ENCODE measurements at regions not wholly inside any gene's neighbourhood (a gene's known extent, or its start where the extent isn't known, plus 50 kb on each side); places are given as distances from the start of the nearest gene placed in this dataset.

GRCh38 chr5:68084396-68084795, 131.2 kb upstream of the PIK3R1 start (continued):
- TF ChIP-seq CEBPZ (IDR thresholded peaks at IDR 0.05; ENCODE audit: low read depth, low read length), result no peak
- no peak for TF ChIP-seq STAT1 (conservative IDR thresholded peaks at IDR 0.05)
- no peak for TF ChIP-seq GABPA (IDR thresholded peaks at IDR 0.05; ENCODE audit: low read depth)
- no peak for TF ChIP-seq CBX5 (IDR thresholded peaks at IDR 0.05; ENCODE audit: low read depth)
- TF ChIP-seq CHD1 (IDR thresholded peaks at IDR 0.05; ENCODE audit: low read depth, low read length), result no peak
- no peak for TF ChIP-seq HDAC2 (IDR thresholded peaks at IDR 0.05)

GRCh38 chr5:68080282-68081050, 135.1 kb upstream of the PIK3R1 start:
- in situ Hi-C loops (cut with MboI), result no loop called here
- no peak for FAIRE-seq
- ChIA-PET POLR2A (no interaction called here), RAD21 (ENCODE audit: unreplicated experiment) (no interaction called here), SMC1A (ENCODE audit: uncharacterized antibody, unreplicated experiment) (no interaction called here), CTCF (no interaction called here)
- BruUV-seq (replicated peaks), result no TSS peak
- no peaks in the 10 kb centered on the region for H3K79me2 ChIP-seq (ENCODE audit: control insufficient read depth, insufficient read depth, low read length)
- intact Hi-C loops (cut with micrococcal nuclease; ENCODE audit: unreplicated experiment), result no loop called here
- no peak overlapping the region for H3K27ac ChIP-seq (ENCODE audit: control insufficient read depth, insufficient read depth)
- WGBS (ENCODE audit: insufficient coverage, insufficient replicate concordance, low lambda C conversion rate, missing lambda C conversion rate), result 84% methylated on average over 9 of the region's 9 CpGs
- no peak overlapping the region for H2AFZ ChIP-seq (ENCODE audit: control insufficient read depth, low read depth, low read length)
- H3K9me3 ChIP-seq (replicated peaks; ENCODE audit: control insufficient read depth, insufficient read depth, low read length), result no peaks in the 10 kb centered on the region
- no peaks in the 10 kb centered on the region for H4K20me1 ChIP-seq (ENCODE audit: control insufficient read depth, insufficient read depth)
- H3K4me2 ChIP-seq (ENCODE audit: control insufficient read depth, insufficient read depth), result no peak overlapping the region
- no peak overlapping the region for H3K9ac ChIP-seq (ENCODE audit: control insufficient read depth, insufficient read depth, low read length)
- H3K4me3 ChIP-seq, result no peak overlapping the region
- DNase-seq (ENCODE audit: low read depth, low spot score), result no peak
- no peaks in the 10 kb centered on the region; the same call in 1 of the 2 replicates for H3K4me1 ChIP-seq (ENCODE audit: control insufficient read depth, insufficient read depth, low read length)
- ATAC-seq, result no peak
- H3K36me3 ChIP-seq (ENCODE audit: control insufficient read depth in 2 of 2, insufficient read depth in 2 of 2, low read length in 1 of 2), result no peaks in the 10 kb centered on the region
- H3K27me3 ChIP-seq (replicated peaks in 1 of 2; ENCODE audit: control insufficient read depth in 2 of 2, insufficient read depth in 2 of 2, low read length in 1 of 2), result no peaks in the 10 kb centered on the region; a peak in 1 of 4 replicates
- TF ChIP-seq RBBP5 (conservative IDR thresholded peaks at IDR 0.05), result no peak
- TF ChIP-seq NBN (IDR thresholded peaks at IDR 0.05), result no peak
- TF ChIP-seq ESRRA (IDR thresholded peaks at IDR 0.05; ENCODE audit: low read length), result no peak
- no peak for TF ChIP-seq TCF12 (IDR thresholded peaks at IDR 0.05; ENCODE audit: low read depth, low read length)
- no peak for TF ChIP-seq SUZ12 (IDR thresholded peaks at IDR 0.05; ENCODE audit: unreplicated experiment)
- TF ChIP-seq NR2F1 (conservative IDR thresholded peaks at IDR 0.05), result no peak
- no peak for TF ChIP-seq ZNF384 (IDR thresholded peaks at IDR 0.05; ENCODE audit: borderline replicate concordance, low read depth, low read length)
- no peak for TF ChIP-seq SIN3A (IDR thresholded peaks at IDR 0.05; ENCODE audit: low read depth, low read length)
- TF ChIP-seq PML (IDR thresholded peaks at IDR 0.05; ENCODE audit: low read length), result no peak
- no peak for TF ChIP-seq ATF7 (IDR thresholded peaks at IDR 0.05; ENCODE audit: low read depth)
- no peak for TF ChIP-seq BCL11A (IDR thresholded peaks at IDR 0.05; ENCODE audit: low read depth, low read length)
- no peak for TF ChIP-seq ZNF207 (IDR thresholded peaks at IDR 0.05; ENCODE audit: borderline replicate concordance)
- no peak for TF ChIP-seq CBFB (IDR thresholded peaks at IDR 0.05; ENCODE audit: low read depth)
- no peak for TF ChIP-seq PRDM15 (CRISPR knock-in tag; IDR thresholded peaks at IDR 0.05)
